Dedifferentiated amniotic fluid mesenchymal stem cell (primary cell): ENCODE measurements at regions not wholly inside any gene's neighbourhood (a gene's known extent, or its start where the extent isn't known, plus 50 kb on each side); places are given as distances from the start of the nearest gene placed in this dataset.

Experiments
- DNase-seq: peaks from one replicate; pipeline ENCODE4 v3.0.0-alpha.2; 2016; ENCODE audit errors: extremely low spot score

DNA sequence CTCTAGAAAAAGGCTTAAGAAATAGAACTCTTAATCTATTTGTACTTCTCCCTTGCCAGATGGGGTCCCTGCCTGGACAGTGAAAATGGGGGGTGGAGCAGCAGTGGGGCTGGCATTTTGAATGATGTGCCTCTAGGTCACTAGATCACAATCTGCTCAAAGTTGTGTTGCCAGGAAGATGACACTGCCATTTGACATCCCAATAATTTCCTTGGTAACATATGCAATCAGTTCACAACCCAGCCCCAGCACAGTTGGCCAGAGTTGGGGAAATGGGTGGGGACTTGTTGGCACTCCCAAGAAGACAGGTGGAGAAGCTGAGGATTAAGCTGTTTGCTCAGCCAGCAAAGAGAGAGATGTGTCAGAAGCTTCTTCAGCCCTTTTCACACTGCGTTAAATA, 558.3 kb upstream of the KLHL29 start:
- no peak for DNase-seq

GRCh38 chr2:22829791-22830190, 555.2 kb upstream of the KLHL29 start:
- DNase-seq = no peak

- no peak for DNase-seq
Measured at GRCh38 chr2:22832196-22832595, 552.8 kb upstream of the KLHL29 start.

- no peak for DNase-seq
Measured at GRCh38 chr2:22838461-22838860, 546.5 kb upstream of the KLHL29 start.

- DNase-seq = no peak
Measured at GRCh38 chr2:22842205-22842869, 542.6 kb upstream of the KLHL29 start.

- DNase-seq = no peak
Measured at GRCh38 chr2:22843919-22844537, 541.0 kb upstream of the KLHL29 start.

DNA sequence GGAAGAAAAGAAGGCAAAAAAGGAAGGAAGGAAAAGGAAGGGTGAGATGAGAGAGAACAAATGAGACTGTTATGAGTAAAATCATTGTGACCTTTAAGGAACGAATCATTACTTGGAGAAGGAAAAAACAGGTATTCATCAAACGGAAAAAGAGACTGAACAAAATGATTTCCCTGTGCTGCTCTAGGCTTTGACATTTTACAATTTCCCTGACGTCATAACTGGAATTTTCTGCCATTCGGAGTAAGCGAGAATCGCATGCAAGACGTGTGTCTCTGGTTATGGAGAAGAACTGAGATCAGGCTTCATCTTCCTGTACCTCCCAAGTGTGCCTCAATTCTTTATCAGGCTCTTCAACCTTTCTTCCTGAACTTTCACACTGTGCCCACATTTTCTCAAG, 534.7 kb upstream of the KLHL29 start:
- DNase-seq = no peak

DNA sequence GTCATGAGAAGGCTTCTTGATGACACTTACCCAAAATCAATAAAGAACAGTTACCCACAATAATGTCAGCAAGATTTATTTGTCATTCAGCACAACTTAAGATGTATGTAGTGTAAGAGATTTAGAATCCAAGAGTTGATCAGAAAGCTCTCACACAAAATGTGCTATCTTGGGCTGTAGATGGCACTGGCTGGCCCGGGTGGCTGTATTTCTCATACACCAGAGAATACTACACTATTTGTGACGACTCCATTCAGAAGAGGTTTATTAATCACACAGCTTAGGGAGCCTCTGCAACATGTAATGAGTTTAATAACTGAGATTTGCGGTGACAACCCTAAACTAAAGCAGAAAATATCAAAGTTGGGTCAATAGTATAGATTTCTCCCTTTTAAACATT, 530.4 kb upstream of the KLHL29 start:
- no peak for DNase-seq

- DNase-seq = no peak
Measured at GRCh38 chr2:22855081-22855480, 529.9 kb upstream of the KLHL29 start.

DNA sequence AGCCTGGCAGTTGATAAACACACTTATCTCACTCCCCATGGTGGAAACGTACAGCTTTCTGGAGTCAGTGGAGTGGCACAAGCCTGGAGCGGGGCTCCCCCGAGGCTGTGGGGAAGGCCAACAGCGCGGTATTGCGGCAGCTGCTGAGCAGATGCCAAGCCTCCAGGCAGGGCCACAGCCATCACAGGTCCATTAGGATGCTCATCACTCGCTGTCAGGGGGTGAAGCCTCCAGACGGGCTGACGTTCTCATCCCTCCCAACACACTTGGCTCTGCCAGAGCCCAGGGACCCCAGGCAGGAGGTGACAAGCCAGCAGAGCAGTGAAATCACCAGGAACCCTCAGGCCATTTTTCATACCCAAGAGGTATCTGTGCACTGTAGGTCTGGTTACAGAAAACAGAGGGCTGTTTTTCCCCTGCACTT, 529.2 kb upstream of the KLHL29 start:
- DNase-seq = no peak

- DNase-seq = no peak
Measured at GRCh38 chr2:22867973-22868372, 517.0 kb upstream of the KLHL29 start.

- no peak for DNase-seq
Measured at GRCh38 chr2:22878121-22878520, 506.9 kb upstream of the KLHL29 start.

- DNase-seq = no peak
Measured at GRCh38 chr2:22879009-22879863, 505.7 kb upstream of the KLHL29 start.

- DNase-seq = no peak
Measured at GRCh38 chr2:22880161-22880560, 504.8 kb upstream of the KLHL29 start.

- no peak for DNase-seq
Measured at GRCh38 chr2:22882011-22882410, 503.0 kb upstream of the KLHL29 start.

GRCh38 chr2:22882643-22883042, 502.3 kb upstream of the KLHL29 start:
- no peak for DNase-seq

DNA sequence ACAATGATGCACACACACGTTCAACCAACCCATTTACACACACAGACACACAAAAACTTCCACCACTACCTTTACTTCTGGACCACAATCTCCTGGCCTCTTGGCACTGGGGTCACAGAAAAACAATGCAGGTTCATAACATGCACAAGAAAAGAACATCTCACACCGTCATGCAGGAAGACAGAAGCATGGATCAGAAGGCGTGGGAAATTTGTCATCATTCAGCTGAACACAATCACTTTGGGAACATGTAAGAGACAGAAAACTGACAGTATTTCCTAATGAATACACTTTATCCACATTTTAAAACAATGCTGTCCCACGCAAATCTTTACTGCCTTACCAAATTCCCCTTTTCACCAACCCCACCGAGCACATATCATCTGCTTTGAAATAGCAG, 501.9 kb upstream of the KLHL29 start:
- DNase-seq = no peak

DNA sequence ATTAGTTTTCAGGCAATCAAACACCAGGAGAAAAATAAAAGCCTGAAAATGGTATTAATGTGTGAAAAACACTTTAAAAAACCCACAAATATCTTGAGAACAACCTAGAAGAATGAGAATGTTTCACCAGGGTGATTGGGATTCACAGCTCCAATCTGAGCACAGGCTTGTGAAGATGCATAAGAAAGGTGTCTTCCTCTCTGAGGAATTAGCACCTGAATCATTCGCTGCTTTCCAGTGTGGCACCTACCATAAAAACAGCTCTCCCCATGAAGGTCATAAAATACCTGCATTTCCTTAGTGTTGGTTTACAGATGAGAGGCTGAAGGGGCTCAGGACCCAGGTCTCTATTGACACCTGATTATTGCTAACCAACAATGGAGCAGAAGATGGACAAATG, 499.7 kb upstream of the KLHL29 start:
- no peak for DNase-seq

GRCh38 chr2:22887426-22887825, 497.6 kb upstream of the KLHL29 start:
- DNase-seq = no peak

GRCh38 chr2:22887845-22888244, 497.1 kb upstream of the KLHL29 start:
- no peak for DNase-seq

GRCh38 chr2:22890132-22890531, 494.8 kb upstream of the KLHL29 start:
- no peak for DNase-seq

DNA sequence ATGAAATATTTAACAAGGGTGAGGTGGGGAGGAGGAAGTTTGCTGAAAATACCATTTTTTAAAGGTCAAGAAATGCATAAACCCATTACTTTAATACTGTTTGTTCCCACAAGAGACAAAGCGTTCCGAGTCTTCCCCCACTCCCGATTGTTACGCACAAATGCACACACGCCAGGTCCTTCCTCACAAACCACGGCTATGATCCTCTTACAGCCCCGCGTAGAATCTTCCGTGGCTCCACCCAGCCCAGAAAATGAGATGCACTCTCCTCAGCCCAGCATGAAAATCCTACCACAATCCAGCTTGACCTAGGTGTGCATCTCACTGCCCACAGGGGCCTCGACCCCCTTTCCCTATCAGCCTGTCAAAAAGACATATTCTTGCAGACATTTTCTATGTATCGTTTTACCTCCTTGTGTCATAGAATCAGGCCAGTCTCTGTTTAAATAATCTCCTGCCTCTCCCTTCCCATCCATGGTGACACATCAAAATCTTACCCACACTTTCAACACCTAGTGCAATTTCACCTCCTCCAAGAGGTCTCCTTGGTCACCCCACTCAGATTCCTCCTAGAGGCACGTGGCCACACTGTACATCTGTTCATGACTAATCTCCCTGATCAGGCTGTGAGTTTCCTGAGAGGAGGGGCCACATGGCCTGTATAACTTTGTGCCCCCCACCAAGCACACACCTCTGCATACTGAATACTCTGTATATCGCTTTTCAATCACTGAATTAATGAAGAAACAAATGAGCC, 491.0 kb upstream of the KLHL29 start:
- no peak for DNase-seq
